Liver (tissue), 3 donors: ENCODE measurements at regions not wholly inside any gene's neighbourhood (a gene's known extent, or its start where the extent isn't known, plus 50 kb on each side); places are given as distances from the start of the nearest gene placed in this dataset.

ENCODE experiments used
- ATF3 ChIP-seq: IDR thresholded peaks from 2 replicates; pipeline ENCODE4 v1.6.1; 2016; ENCODE audit warnings: antibody characterized with exemption
- CTCF ChIP-seq: fragments of 150-350 bp; IDR thresholded peaks from 2 replicates; pipeline ENCODE4 v1.5.1; 2017; ENCODE audit warnings: improper control_type of control experiment, low read depth, low read length; ENCODE audit not compliant: missing input control
- EGR1 ChIP-seq, 2 donors: IDR thresholded peaks; 2 replicates each; pipeline ENCODE4 v1.6.1; 2016 to 2018; ENCODE audit warnings: antibody characterized with exemption in 2 of 2, low read depth in 2 of 2
- FOXA1 ChIP-seq: IDR thresholded peaks from 2 replicates; pipeline ENCODE4 v1.6.1; 2016; ENCODE audit warnings: antibody characterized with exemption
- GABPA ChIP-seq, 2 donors: IDR thresholded peaks in 1 of 2; conservative IDR thresholded peaks in 1 of 2; 2 replicates each; pipeline ENCODE4 v1.6.1; 2016; ENCODE audit warnings: antibody characterized with exemption in 2 of 2, mild to moderate bottlenecking in 1 of 2, moderate library complexity in 1 of 2
- JUND ChIP-seq, 2 donors: IDR thresholded peaks; 2 replicates each; pipeline ENCODE4 v1.6.1; 2016; ENCODE audit warnings: antibody characterized with exemption in 2 of 2
- MAX ChIP-seq: IDR thresholded peaks from 2 replicates; pipeline ENCODE4 v1.6.1; 2016; ENCODE audit warnings: antibody characterized with exemption
- RAD21 ChIP-seq, 2 donors: IDR thresholded peaks; 2 replicates each; pipeline ENCODE4 v1.6.1; 2016; ENCODE audit warnings: antibody characterized with exemption in 2 of 2, mild to moderate bottlenecking in 2 of 2
- REST ChIP-seq: IDR thresholded peaks from 2 replicates; pipeline ENCODE4 v1.6.1; 2016; ENCODE audit warnings: antibody characterized with exemption, mild to moderate bottlenecking
- RXRA ChIP-seq, 2 donors: IDR thresholded peaks; 2 replicates each; pipeline ENCODE4 v1.6.1; 2017 to 2018; ENCODE audit warnings: antibody characterized with exemption in 2 of 2, mild to moderate bottlenecking in 1 of 2
- SP1 ChIP-seq: IDR thresholded peaks from 2 replicates; pipeline ENCODE4 v1.6.1; 2018; ENCODE audit warnings: antibody characterized with exemption, mild to moderate bottlenecking
- TAF1 ChIP-seq: conservative IDR thresholded peaks from 2 replicates; pipeline ENCODE4 v1.6.1; 2016; ENCODE audit warnings: antibody characterized with exemption, mild to moderate bottlenecking
- YY1 ChIP-seq: IDR thresholded peaks from 2 replicates; pipeline ENCODE4 v1.6.1; 2016; ENCODE audit warnings: antibody characterized with exemption, mild to moderate bottlenecking
- ZBTB33 ChIP-seq: IDR thresholded peaks from 2 replicates; pipeline ENCODE4 v1.6.1; 2016; ENCODE audit warnings: antibody characterized with exemption
- donor health status: healthy.
- donor health status: healthy.

GRCh38 chr2:236819275-236820002 is 249.8 kb downstream of the ACKR3 start:
- no peak for TF ChIP-seq CTCF
- no peak for TF ChIP-seq REST
- peak in 1 of 2 donors; percentile 39 for TF ChIP-seq RAD21 (IDR thresholded peaks at IDR 0.05)
- no peak for TF ChIP-seq SP1
- no peak for TF ChIP-seq MAX
- no peak for TF ChIP-seq EGR1 (IDR thresholded peaks at IDR 0.05; ENCODE audit: low read depth in 2 of 2)
- no peak for TF ChIP-seq YY1
- TF ChIP-seq ZBTB33, result no peak
- TF ChIP-seq RXRA (IDR thresholded peaks at IDR 0.05), result no peak
- no peak for TF ChIP-seq GABPA (IDR thresholded peaks at IDR 0.05 in 1 of 2, conservative IDR thresholded peaks at IDR 0.05 in 1 of 2)
- no peak for TF ChIP-seq FOXA1
- TF ChIP-seq TAF1, result no peak
- no peak for TF ChIP-seq JUND (IDR thresholded peaks at IDR 0.05)
- TF ChIP-seq ATF3, result no peak
